Heart right ventricle (tissue), 16 donors: ENCODE measurements at regions not wholly inside any gene's neighbourhood (a gene's known extent, or its start where the extent isn't known, plus 50 kb on each side); places are given as distances from the start of the nearest gene placed in this dataset.

Source experiments
- ATAC-seq, 8 donors: fragments of 200-7000 bp; cut with Tn5 transposase; one replicate each; pipeline ENCODE4 v1.9.1; 2020; ENCODE audit warnings: mild to moderate bottlenecking in 8 of 8, moderate library complexity in 8 of 8, moderate number of reproducible peaks in 1 of 8
- DNase-seq, 2 donors: peaks; one replicate each; pipeline ENCODE4 v3.0.0-alpha.2; 2020
- H3K27ac ChIP-seq, 10 donors: fragments of 200-600 bp; sonication (generic) in 2 of 10; one replicate each; pipeline versions ENCODE4 v1.5.0 to v1.8.0; 2020 to 2022; ENCODE audit warnings: mild to moderate bottlenecking in 3 of 10
- H3K27me3 ChIP-seq, 7 donors: fragments of 200-600 bp; one replicate each; pipeline ENCODE4 v1.8.0; 2021 to 2022; ENCODE audit warnings: mild to moderate bottlenecking in 2 of 7
- H3K36me3 ChIP-seq, 9 donors: fragments of 200-600 bp; sonication (generic) in 1 of 9; one replicate each; pipeline versions ENCODE4 v1.5.0 to v1.8.0; 2020 to 2022; ENCODE audit warnings: mild to moderate bottlenecking in 2 of 9
- H3K4me1 ChIP-seq, 9 donors: fragments of 200-600 bp; sonication (generic) in 1 of 9; one replicate each; pipeline versions ENCODE4 v1.5.0 to v1.8.0; 2020 to 2022; ENCODE audit warnings: mild to moderate bottlenecking in 4 of 9
- H3K4me3 ChIP-seq, 10 donors: fragments of 200-600 bp; sonication (generic) in 2 of 10; one replicate each; pipeline versions ENCODE4 v1.5.0 to v1.8.0; 2020 to 2022; ENCODE audit warnings: mild to moderate bottlenecking in 7 of 10, moderate library complexity in 2 of 10
- H3K9me3 ChIP-seq, 11 donors: fragments of 200-600 bp in 10 of 11; sonication (generic) in 2 of 11; one replicate each; pipeline versions ENCODE4 v1.5.0 to v1.8.0; 2013 to 2022; ENCODE audit warnings: mild to moderate bottlenecking in 2 of 11, control low read depth in 1 of 11, moderate library complexity in 1 of 11
- WGBS, 2 donors: extraction: QIAGEN DNeasy Blood & Tissue Kit; methylation state at CpG; one replicate each; pipeline ENCODE4 v1.1.7; 2013; ENCODE audit warnings: inconsistent platforms in 1 of 2; 5-methylcytosine and 5-hydroxymethylcytosine counted together
- intact Hi-C, 10 donors: fragments of 100-400 bp; cut with DNase I; formaldehyde crosslinking; loops; one replicate each; pipeline versions ENCODE4 v1.11.1 to v1.14.2; 2022
- TF ChIP-seq, protein P1 (sequence below), 9 donors: fragments of 200-600 bp; sonication (generic) in 2 of 9; IDR thresholded peaks; one replicate each; pipeline versions ENCODE4 v1.5.0 to v1.8.0; 2021 to 2022; ENCODE audit warnings: antibody characterized with exemption in 9 of 9, mild to moderate bottlenecking in 5 of 9, moderate library complexity in 1 of 9
- donor health status: Arrhythmogenic right ventricular cardiomyopathy.
- donor health status: ischemic (EF 13 %, LVEDD 7.1; RV severe dilation, severe dysfunction).
- donor health status: healthy with polysubstance abuse.
- donor health status: DM: no; HTN: yes; CAD: no.
- donor health status: DM: no; HTN: no; CAD: no.
- donor health status: ischemic (EF 25% LVEDD 6.9; RV normal size, moderate dysfunction).
- donor health status: ischemic (EF 25% LVEDD 5.7; RV mildly dilated, moderate dysfunction).
- donor health status: healthy.
- donor health status: DM: yes; HTN: yes; CAD: no.
- donor health status: Ischemic cardiomyopathy.
- donor health status: ischemic (EF 35%, LVEDD 5.7; RV mildly dilated, moderate dysfunction).
- donor health status: nonischemic (EF 11% LVEDD 7.7; RV severe dilation, severe dysfunction).
- donor health status: DM: yes; HTN: yes; CAD: no.
- donor health status: PGD.
- donor health status: ischemic (EF 29% LVEDD 5.4; RV normal size, mild dysfunction).
- donor health status: nonischemic (EF 23%, LVEDD 6.1; RV moderate dilation, normal function).

GRCh38 chr22:48957311-48957986 is 870.2 kb downstream of the BRD1 start:
- Histone ChIP-seq H3K36me3 (no peaks in the 10 kb centered on the region), H3K9me3 (peaks cover 0 to 5% (median 0%) of the 10 kb centered on the region in 11 donors), H3K27me3 (peaks cover 0 to 42% (median 23%) of the 10 kb centered on the region in 7 donors), H3K4me3 (no peak overlapping the region), H3K27ac (no peak overlapping the region), H3K4me1 (no peaks in the 10 kb centered on the region)
- DNase-seq (no peak), ATAC-seq (no peak)
- intact Hi-C loops, result no loop called here
- TF ChIP-seq, protein P1, sequence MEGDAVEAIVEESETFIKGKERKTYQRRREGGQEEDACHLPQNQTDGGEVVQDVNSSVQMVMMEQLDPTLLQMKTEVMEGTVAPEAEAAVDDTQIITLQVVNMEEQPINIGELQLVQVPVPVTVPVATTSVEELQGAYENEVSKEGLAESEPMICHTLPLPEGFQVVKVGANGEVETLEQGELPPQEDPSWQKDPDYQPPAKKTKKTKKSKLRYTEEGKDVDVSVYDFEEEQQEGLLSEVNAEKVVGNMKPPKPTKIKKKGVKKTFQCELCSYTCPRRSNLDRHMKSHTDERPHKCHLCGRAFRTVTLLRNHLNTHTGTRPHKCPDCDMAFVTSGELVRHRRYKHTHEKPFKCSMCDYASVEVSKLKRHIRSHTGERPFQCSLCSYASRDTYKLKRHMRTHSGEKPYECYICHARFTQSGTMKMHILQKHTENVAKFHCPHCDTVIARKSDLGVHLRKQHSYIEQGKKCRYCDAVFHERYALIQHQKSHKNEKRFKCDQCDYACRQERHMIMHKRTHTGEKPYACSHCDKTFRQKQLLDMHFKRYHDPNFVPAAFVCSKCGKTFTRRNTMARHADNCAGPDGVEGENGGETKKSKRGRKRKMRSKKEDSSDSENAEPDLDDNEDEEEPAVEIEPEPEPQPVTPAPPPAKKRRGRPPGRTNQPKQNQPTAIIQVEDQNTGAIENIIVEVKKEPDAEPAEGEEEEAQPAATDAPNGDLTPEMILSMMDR (IDR thresholded peaks at IDR 0.05), result no peak
- WGBS, 2 donors, result 91 to 92% methylated on average over 21 of the region's 21 CpGs

- Histone ChIP-seq H3K9me3 (peaks cover 0 to 5% (median 0%) of the 10 kb centered on the region in 11 donors), H3K4me1 (no peaks in the 10 kb centered on the region), H3K4me3 (no peak overlapping the region), H3K27ac (no peak overlapping the region), H3K36me3 (no peaks in the 10 kb centered on the region), H3K27me3 (peaks cover 0 to 40% (median 32%) of the 10 kb centered on the region in 7 donors)
- intact Hi-C loops, result no loop called here
- ATAC-seq (no peak), DNase-seq (no peak)
- TF ChIP-seq, protein P1 (IDR thresholded peaks at IDR 0.05), result no peak
- WGBS, 2 donors, result 80 to 84% methylated on average over 36 of the region's 36 CpGs
Observed at GRCh38 chr22:48955351-48956311, 872.0 kb downstream of the BRD1 start.

- no peaks in the 10 kb centered on the region for H3K4me1 ChIP-seq
- peaks cover 0 to 5% (median 0%) of the 10 kb centered on the region in 11 donors for H3K9me3 ChIP-seq
- 62 to 73% methylated on average over 16 of the region's 16 CpGs for WGBS, 2 donors
- H3K27ac ChIP-seq, result no peak overlapping the region
- no peak for DNase-seq
- peaks cover 0 to 47% (median 30%) of the 10 kb centered on the region in 7 donors for H3K27me3 ChIP-seq
- TF ChIP-seq, protein P1 (IDR thresholded peaks at IDR 0.05), result no peak
- H3K4me3 ChIP-seq, result no peak overlapping the region
- intact Hi-C loops, result no loop called here
- no peak for ATAC-seq
- H3K36me3 ChIP-seq, result no peaks in the 10 kb centered on the region
Observed at GRCh38 chr22:48954781-48955311, 872.8 kb downstream of the BRD1 start.

DNA sequence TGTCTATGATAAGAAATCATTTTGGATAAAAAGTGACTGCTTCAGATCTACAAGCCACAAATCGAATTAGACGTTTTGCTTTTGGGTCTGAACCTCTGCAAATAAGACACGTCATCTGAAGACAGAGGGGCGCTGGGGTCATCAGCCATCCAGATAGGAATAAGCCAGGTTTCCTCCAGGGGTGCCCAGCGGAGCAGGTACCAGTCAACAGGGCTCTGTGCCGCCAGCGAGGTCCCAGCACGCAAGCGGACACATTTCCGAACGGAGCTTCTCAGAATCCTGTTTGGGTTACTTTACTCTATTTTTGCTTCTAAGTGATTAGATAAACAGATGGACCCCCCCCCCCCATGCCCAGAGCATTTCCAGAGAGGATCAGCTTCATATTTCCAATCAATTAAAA is 873.8 kb downstream of the BRD1 start:
- no peaks in the 10 kb centered on the region for H3K36me3 ChIP-seq
- no peak for DNase-seq
- WGBS, 2 donors, result 72 to 74% methylated on average over 11 of the region's 11 CpGs

More for the DNA sequence above, 873.8 kb downstream of the BRD1 start:
- ATAC-seq, result no peak
- Histone ChIP-seq H3K4me3 (no peak overlapping the region), H3K27me3 (peaks cover 0 to 54% (median 30%) of the 10 kb centered on the region in 7 donors), H3K9me3 (peaks cover 0 to 5% (median 0%) of the 10 kb centered on the region in 11 donors), H3K27ac (no peak overlapping the region), H3K4me1 (no peaks in the 10 kb centered on the region)
- TF ChIP-seq, protein P1 (IDR thresholded peaks at IDR 0.05), result no peak
- intact Hi-C loops, result no loop called here
